ENCODE measurements at regions not wholly inside any gene's neighbourhood (a gene's known extent, or its start where the extent isn't known, plus 50 kb on each side); places are given as distances from the start of the nearest gene placed in this dataset.

DNA sequence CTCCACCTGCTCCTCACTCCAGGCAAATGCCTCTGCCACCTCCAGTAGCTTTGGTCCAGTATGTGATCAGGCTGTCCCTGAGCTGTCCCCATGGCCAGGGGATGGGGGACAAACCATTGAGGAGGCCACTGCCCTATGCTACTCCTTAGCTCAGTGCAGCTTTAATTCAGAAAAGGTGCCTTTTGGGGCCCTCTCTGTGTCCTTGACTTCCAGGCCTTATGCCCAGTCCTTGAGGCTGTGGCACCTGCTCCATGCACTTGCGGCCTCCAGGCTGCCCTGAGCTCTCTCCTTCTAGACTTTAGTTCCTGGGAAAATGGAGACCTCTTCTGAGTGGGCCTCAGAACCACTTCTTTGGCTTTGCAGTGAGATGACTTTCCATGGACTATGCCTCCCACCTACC lies 650.8 kb upstream of the CELF2 start:
- TF ChIP-seq GATA2 (IDR thresholded peaks at IDR 0.05; ENCODE audit: low read depth, low read length) (no peak), GATA3 (IDR thresholded peaks at IDR 0.05; ENCODE audit: low read depth, low read length) (no peak)

Data from SH-SY5Y (cell line).